ENCODE measurements at regions not wholly inside any gene's neighbourhood (a gene's known extent, or its start where the extent isn't known, plus 50 kb on each side); places are given as distances from the start of the nearest gene placed in this dataset.

DNA sequence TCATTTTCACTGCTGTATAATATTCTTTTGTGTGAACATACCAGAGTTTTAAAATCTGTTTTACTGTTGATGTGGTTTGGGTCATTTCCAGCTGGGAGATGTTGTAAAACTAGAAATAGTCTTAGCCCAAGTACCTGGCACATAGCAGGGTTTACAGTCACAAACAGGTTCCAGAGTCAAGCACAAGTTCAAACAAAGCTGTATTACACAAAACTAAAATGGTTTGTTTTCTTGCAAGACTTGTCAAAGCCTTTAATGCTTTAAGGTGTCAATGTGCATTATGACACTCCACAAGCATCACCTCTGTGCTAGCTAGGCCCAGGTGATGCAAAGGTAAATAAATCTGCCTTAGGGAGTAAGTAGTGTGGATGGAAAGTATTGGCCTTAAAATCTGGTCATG is 379.1 kb downstream of the MN1 start:
- TF ChIP-seq CTCF (IDR thresholded peaks at IDR 0.05): no peak
- TF ChIP-seq POLR2A (IDR thresholded peaks at IDR 0.05): no peak
